Bronchial epithelial cell (primary cell): ENCODE measurements at regions not wholly inside any gene's neighbourhood (a gene's known extent, or its start where the extent isn't known, plus 50 kb on each side); places are given as distances from the start of the nearest gene placed in this dataset.

Source experiments
- DNase-seq: peaks from one replicate; pipeline ENCODE4 v3.0.0-alpha.2; 2010; ENCODE audit warnings: low read depth
- FAIRE-seq: peaks from 2 replicates; lab custom pipeline; 2011; peaks lifted over from hg19 to GRCh38; lab: Jason Lieb, UNC
- H3K27me3 ChIP-seq: 2 replicates; pipeline ENCODE4 v1.5.1; 2011; ENCODE audit warnings: low read length; ENCODE audit not compliant: control insufficient read depth, insufficient read depth
- H3K36me3 ChIP-seq: 2 replicates; pipeline ENCODE4 v1.5.1; 2011; ENCODE audit warnings: low read length; ENCODE audit not compliant: control insufficient read depth, insufficient read depth
- H3K4me3 ChIP-seq: 2 replicates; pipeline ENCODE4 v1.5.1; 2011; ENCODE audit warnings: mild to moderate bottlenecking, low read depth, low read length, control low read depth
- CTCF ChIP-seq: IDR thresholded peaks from 2 replicates; pipeline ENCODE4 v1.5.1; 2011; ENCODE audit warnings: mild to moderate bottlenecking, moderate library complexity, low read length, control low read depth, inconsistent platforms; ENCODE audit not compliant: insufficient read depth, severe bottlenecking

GRCh38 chr12:67035121-67035520 lies 234.0 kb upstream of the CAND1 start:
- no peak for TF ChIP-seq CTCF
- H3K27me3 ChIP-seq, result no peaks in the 10 kb centered on the region
- H3K4me3 ChIP-seq, result no peak overlapping the region
- FAIRE-seq (no peak), DNase-seq (no peak)
- no peaks in the 10 kb centered on the region for H3K36me3 ChIP-seq

DNA sequence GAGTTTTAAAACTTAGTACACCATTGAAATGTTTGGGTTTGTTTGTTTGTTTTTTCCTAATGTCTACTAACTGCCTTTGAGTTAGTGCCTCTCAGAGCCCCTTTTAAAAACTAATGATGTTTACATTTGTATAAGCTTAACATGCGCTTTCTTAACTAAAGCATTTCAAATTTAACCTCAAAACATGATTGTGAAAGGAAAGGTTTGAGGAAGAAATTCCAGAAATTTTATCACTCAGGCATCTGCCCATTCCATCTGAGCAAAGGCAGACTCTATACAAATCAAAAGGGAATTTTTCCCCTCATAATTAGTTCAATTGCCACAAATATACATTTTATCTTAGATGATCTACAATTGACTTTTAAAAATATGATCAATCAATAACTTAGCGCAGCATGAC lies 230.7 kb upstream of the CAND1 start:
- DNase-seq, result no peak
- Histone ChIP-seq H3K4me3 (no peak overlapping the region), H3K27me3 (no peaks in the 10 kb centered on the region), H3K36me3 (no peaks in the 10 kb centered on the region)
- TF ChIP-seq CTCF, result no peak
- no peak for FAIRE-seq

DNA sequence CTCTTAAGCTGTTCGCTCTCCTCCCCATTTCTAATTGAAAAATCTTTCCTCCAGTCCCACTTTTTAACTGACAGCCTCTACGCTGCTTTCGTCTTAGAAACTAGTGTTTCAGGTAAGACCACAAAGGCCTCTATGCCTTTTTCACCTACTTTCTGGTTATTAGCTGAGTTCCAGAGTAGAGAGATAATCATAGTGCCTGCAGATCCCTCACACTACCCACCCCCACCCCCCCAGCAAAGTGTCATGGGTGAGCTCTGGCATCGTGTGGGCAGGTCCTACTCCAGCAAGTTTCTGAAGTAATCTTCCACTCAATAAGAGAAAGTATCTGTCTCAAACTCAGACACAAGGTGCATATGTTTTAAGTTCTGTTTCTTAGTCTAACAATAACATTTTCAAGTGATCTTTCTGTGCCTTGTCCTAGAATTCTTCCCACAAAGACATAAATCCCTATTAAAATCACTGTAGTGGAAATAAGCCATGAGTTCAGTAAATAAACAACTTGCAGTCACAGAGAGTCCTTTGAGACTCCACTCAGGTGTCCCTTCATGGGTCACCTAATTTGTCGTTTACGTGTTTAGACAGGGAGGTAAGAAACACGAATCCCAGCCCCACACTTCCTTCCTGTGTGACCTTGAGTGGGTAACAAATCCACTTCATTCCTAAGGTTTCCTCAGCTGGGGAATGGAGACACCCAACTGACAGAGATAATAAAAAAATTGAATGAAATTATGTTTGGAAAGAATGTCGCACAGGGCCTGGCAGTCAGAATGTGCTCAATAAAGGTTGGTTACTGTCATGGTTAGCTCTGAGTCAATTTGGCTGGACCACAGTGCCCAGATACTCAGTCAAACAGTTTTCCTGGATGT lies 228.9 kb upstream of the CAND1 start:
- DNase-seq, result no peak
- Histone ChIP-seq H3K4me3 (no peak overlapping the region), H3K36me3 (no peaks in the 10 kb centered on the region), H3K27me3 (no peaks in the 10 kb centered on the region)
- TF ChIP-seq CTCF, result no peak
- no peak for FAIRE-seq

GRCh38 chr12:67040861-67041137 lies 228.4 kb upstream of the CAND1 start:
- Histone ChIP-seq H3K36me3 (no peaks in the 10 kb centered on the region), H3K27me3 (no peaks in the 10 kb centered on the region), H3K4me3 (no peak overlapping the region)
- FAIRE-seq (no peak), DNase-seq (no peak)
- no peak for TF ChIP-seq CTCF

DNA sequence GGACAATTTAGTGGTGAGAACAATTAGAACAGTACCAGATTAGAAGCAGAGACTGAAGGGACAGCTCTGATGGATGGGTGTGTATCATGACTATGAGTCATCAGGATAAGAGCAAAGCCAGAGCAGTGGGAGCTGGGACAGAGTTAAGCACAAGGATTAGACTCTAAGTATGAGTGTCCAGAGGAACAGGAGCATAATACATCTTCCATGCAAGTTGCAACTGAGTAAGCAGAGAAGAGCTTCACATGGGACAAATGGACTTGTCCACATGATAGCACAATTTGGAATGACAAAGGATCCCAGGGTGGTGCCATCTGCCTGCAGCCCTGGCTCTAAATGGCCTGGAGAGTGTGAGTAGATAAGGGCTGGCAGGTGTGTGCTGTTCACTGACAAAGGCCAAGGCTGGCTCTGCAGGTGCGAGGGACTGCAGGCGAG lies 226.4 kb upstream of the CAND1 start:
- Histone ChIP-seq H3K36me3 (no peaks in the 10 kb centered on the region), H3K27me3 (no peaks in the 10 kb centered on the region), H3K4me3 (no peak overlapping the region)
- FAIRE-seq (peak; percentile 32), DNase-seq (peak; percentile 56)
- TF ChIP-seq CTCF, result no peak

GRCh38 chr12:67043771-67044170 lies 225.4 kb upstream of the CAND1 start:
- FAIRE-seq, result no peak
- no peak overlapping the region for H3K4me3 ChIP-seq
- no peak for TF ChIP-seq CTCF
- DNase-seq, result no peak
- H3K36me3 ChIP-seq, result no peaks in the 10 kb centered on the region
- no peaks in the 10 kb centered on the region for H3K27me3 ChIP-seq
